Right cardiac atrium (tissue), 5 donors: ENCODE measurements at regions not wholly inside any gene's neighbourhood (a gene's known extent, or its start where the extent isn't known, plus 50 kb on each side); places are given as distances from the start of the nearest gene placed in this dataset.

Experiments used
- ATAC-seq, 2 donors: fragments of 200-7000 bp; cut with Tn5 transposase; one replicate each; pipeline versions ENCODE4 v1.8.0 to v1.9.1; 2020; ENCODE audit warnings: moderate library complexity in 2 of 2, mild to moderate bottlenecking in 1 of 2
- DNase-seq, 3 donors: peaks; one replicate each; pipeline ENCODE4 v3.0.0-alpha.2; 2020
- H3K27ac ChIP-seq: one replicate; pipeline ENCODE4 v1.5.1; 2013; ENCODE audit warnings: mild to moderate bottlenecking, low read length, control low read depth, moderate library complexity
- H3K27me3 ChIP-seq: one replicate; pipeline ENCODE4 v1.6.1; 2013; ENCODE audit not compliant: control insufficient read depth, insufficient read depth
- H3K4me1 ChIP-seq: one replicate; pipeline ENCODE4 v1.6.1; 2013; ENCODE audit warnings: low read length; ENCODE audit not compliant: control insufficient read depth, insufficient read depth
- H3K4me3 ChIP-seq: one replicate; pipeline ENCODE4 v1.5.1; 2013; ENCODE audit warnings: low read length, control low read depth
- H3K9me3 ChIP-seq: one replicate; pipeline ENCODE4 v1.6.1; 2013; ENCODE audit warnings: low read length; ENCODE audit not compliant: control insufficient read depth
- WGBS: extraction: QIAGEN DNeasy Blood & Tissue Kit; methylation state at CpG from one replicate; pipeline ENCODE4 v1.1.7; 2013; 5-methylcytosine and 5-hydroxymethylcytosine counted together
- intact Hi-C, 4 donors: fragments of 100-400 bp; cut with DNase I; formaldehyde crosslinking; loops; one replicate each; pipeline versions ENCODE4 v1.11.0 to v1.14.0; 2022 to 2023
- donor health status: healthy with polysubstance abuse.
- donor health status: DM: no; HTN: yes; CAD: no.
- donor health status: DM: no; HTN: no; CAD: no.
- donor health status: DM: no; HTN: yes; CAD: no; lungs with severe emphysema.
- donor health status: DM: yes; HTN: yes; CAD: no.

GRCh38 chr6:15736297-15736696 is 73.5 kb upstream of the DTNBP1 start:
- no peak overlapping the region for H3K4me3 ChIP-seq
- no peaks in the 10 kb centered on the region for H3K27me3 ChIP-seq
- H3K27ac ChIP-seq = no peak overlapping the region
- ATAC-seq (no peak), DNase-seq (no peak)
- peaks cover 3% of the 10 kb centered on the region for H3K4me1 ChIP-seq
- H3K9me3 ChIP-seq = no peaks in the 10 kb centered on the region
- intact Hi-C loops = no loop called here
- WGBS = 91% methylated on average over 3 of the region's 3 CpGs

DNA sequence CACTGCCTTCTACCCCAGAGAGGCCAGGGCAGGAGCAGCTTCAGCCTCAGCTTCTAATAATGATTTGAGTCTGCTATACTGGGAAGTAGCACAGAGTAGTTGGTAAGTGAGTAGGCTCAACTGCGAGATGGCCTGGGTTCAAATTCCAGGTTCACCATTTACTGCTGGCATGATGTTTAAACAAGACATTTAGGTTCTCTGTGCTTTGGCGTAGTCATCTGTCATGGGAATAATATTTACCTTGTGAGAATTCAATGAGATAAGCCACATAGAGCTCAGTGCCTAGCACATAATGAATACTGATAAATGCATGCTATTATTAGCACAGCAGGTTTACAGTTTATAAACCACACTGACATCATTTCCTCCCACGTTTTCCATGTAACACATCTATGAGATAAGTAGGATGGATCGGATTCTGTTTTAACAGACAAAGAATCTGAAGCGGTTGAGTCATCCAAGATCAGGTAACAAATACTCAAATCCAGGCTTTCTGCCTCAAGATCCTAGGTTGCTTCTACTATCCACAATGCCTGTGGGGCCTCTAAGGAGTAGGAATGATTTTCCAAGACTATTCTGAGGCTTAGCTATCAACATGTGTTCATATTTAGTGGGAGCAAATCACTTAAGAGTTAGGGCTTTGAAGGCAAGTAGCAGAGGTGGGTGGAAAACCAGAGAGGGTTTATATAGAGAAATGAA is 72.9 kb upstream of the DTNBP1 start:
- intact Hi-C loops = no loop called here
- Histone ChIP-seq H3K4me3 (no peak overlapping the region), H3K27me3 (no peaks in the 10 kb centered on the region), H3K27ac (no peak overlapping the region), H3K4me1 (peaks cover 3% of the 10 kb centered on the region), H3K9me3 (no peaks in the 10 kb centered on the region)
- WGBS = 48% methylated on average over 5 of the region's 5 CpGs
- ATAC-seq (no peak), DNase-seq (no peak)

- H3K4me3 ChIP-seq = no peak overlapping the region
- 75% methylated on average over 13 of the region's 13 CpGs for WGBS
- peaks cover 3% of the 10 kb centered on the region for H3K4me1 ChIP-seq
- H3K27me3 ChIP-seq = no peaks in the 10 kb centered on the region
- H3K9me3 ChIP-seq = no peaks in the 10 kb centered on the region
- DNase-seq (no peak), ATAC-seq (no peak)
- H3K27ac ChIP-seq = no peak overlapping the region
- intact Hi-C loops = no loop called here
Measured at GRCh38 chr6:15734118-15734897, 71.5 kb upstream of the DTNBP1 start.

DNA sequence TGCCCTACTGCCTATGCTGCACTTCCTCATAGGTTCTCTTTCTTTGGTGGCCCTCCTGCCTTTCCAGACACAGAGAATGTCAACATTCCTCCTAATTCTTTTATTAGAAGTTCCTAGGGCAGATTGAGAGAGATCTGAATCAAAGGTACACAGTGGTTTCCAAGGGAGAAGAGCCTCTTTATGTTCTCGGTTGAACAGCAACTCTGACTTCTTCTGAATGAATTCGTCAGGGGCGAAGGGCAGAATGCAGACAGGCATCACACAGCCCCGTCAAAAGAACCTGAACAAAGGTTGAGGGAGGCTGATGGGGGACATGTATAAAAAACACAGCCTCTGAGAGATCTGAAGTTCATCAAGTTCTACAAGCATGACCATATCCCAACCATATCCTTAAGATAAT is 68.1 kb upstream of the DTNBP1 start:
- intact Hi-C loops = no loop called here
- 97% methylated on average over 4 of the region's 4 CpGs for WGBS
- Histone ChIP-seq H3K9me3 (no peaks in the 10 kb centered on the region), H3K4me1 (peaks cover 3% of the 10 kb centered on the region), H3K27me3 (no peaks in the 10 kb centered on the region), H3K27ac (no peak overlapping the region), H3K4me3 (no peak overlapping the region)
- no peak for ATAC-seq
- no peak for DNase-seq

DNA sequence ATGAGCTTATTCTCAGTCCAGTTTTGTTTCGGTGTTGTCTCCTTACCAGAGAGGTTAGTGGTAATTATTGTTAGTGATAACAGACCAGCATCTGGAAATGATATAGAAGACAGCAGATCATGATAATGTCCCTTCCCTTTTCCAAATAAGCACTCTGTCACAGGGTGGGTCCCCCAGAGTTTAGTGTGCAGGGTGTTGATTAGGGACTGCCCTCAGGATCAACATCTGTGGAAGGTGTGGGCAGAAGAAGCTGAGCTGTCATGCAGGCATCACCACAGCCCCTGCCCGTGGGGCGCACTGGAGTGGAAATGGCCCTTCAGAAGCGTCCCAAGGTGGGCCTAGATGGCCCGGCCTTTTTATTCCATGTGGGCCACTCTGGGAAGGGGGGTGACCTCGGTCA is 67.6 kb upstream of the DTNBP1 start:
- ATAC-seq (no peak), DNase-seq (no peak)
- Histone ChIP-seq H3K4me3 (no peak overlapping the region), H3K27me3 (no peaks in the 10 kb centered on the region), H3K9me3 (no peaks in the 10 kb centered on the region), H3K27ac (no peak overlapping the region), H3K4me1 (peaks cover 3% of the 10 kb centered on the region)
- WGBS = 92% methylated on average over 6 of the region's 6 CpGs
- intact Hi-C loops = no loop called here

GRCh38 chr6:15722731-15723130 is 59.9 kb upstream of the DTNBP1 start:
- WGBS = 74% methylated on average over 2 of the region's 2 CpGs
- intact Hi-C loops = no loop called here
- no peak for ATAC-seq
- Histone ChIP-seq H3K4me3 (no peak overlapping the region), H3K9me3 (no peaks in the 10 kb centered on the region), H3K27me3 (no peaks in the 10 kb centered on the region), H3K4me1 (no peaks in the 10 kb centered on the region), H3K27ac (no peak overlapping the region)
- no peak for DNase-seq

GRCh38 chr6:15716889-15717288 is 54.1 kb upstream of the DTNBP1 start:
- Histone ChIP-seq H3K27ac (no peak overlapping the region), H3K27me3 (no peaks in the 10 kb centered on the region), H3K4me1 (no peaks in the 10 kb centered on the region), H3K4me3 (no peak overlapping the region), H3K9me3 (no peaks in the 10 kb centered on the region)
- ATAC-seq (no peak), DNase-seq (no peak)
- intact Hi-C loops = loop anchor here in 1 of 4 donors (10.0 kb wide), 1 partner anchor 268 kb away; no protein-coding TSS in a partner anchor
- 84% methylated on average over 2 of the region's 2 CpGs for WGBS

- no peaks in the 10 kb centered on the region for H3K9me3 ChIP-seq
- no peak for DNase-seq
- intact Hi-C loops = loop anchor here in 1 of 4 donors (10.0 kb wide), 1 partner anchor 269 kb away; no protein-coding TSS in a partner anchor
- WGBS = 94% methylated on average over 3 of the region's 3 CpGs
- H3K4me1 ChIP-seq = no peaks in the 10 kb centered on the region
- H3K27me3 ChIP-seq = no peaks in the 10 kb centered on the region
- no peak overlapping the region for H3K27ac ChIP-seq
- ATAC-seq = no peak
- H3K4me3 ChIP-seq = no peak overlapping the region
Measured at GRCh38 chr6:15715851-15716250, 53.0 kb upstream of the DTNBP1 start.

DNA sequence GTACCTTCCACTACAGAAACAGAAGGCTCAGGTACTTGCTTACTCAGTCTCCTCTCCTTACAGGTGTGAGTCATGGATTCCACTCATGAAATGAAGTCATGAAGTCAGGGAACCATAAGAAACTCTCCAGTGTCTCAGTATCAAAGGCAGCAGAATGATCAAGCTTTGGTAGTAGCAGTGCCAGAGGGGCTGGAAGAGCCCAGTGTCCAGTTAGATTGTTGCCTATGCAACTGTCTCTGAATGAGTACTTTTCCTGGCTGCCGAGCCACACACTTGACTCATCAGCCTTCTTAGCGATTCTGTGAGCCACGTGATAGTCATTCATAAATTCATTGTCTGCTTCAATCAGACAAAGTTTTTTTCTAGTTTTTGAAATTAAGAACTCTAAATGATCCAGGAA is 52.2 kb upstream of the DTNBP1 start:
- WGBS = 67% methylated on average over 3 of the region's 3 CpGs
- DNase-seq = no peak
- H3K27ac ChIP-seq = no peak overlapping the region
- no peaks in the 10 kb centered on the region for H3K4me1 ChIP-seq
- no peaks in the 10 kb centered on the region for H3K9me3 ChIP-seq
- ATAC-seq = peak; percentile 29 to 52
- no peaks in the 10 kb centered on the region for H3K27me3 ChIP-seq
- H3K4me3 ChIP-seq = no peak overlapping the region
- intact Hi-C loops = loop anchor here in 1 of 4 donors (10.0 kb wide), 1 partner anchor 270 kb away; no protein-coding TSS in a partner anchor

DNA sequence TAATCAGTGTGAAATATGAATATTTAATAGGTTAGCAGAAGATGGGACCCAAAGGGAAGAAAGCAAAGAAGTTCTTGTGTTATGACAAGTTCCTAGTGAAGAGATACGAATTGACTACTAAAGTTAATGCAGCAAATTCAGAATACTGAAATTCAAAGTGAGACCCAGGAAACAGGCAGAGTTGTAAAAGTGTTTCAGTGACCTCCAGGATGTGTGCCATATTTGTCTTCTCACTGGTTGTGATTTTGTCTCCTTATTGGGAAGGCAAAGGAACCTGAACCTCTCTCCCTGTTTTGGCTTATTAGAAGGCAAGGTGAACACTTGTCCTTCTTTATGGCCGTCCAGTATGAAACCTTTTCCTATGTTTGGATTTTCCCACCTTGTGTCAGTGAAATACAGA is 51.8 kb upstream of the DTNBP1 start:
- Histone ChIP-seq H3K4me3 (no peak overlapping the region), H3K27ac (no peak overlapping the region), H3K9me3 (no peaks in the 10 kb centered on the region), H3K4me1 (no peaks in the 10 kb centered on the region), H3K27me3 (no peaks in the 10 kb centered on the region)
- WGBS = 96% methylated on average over 2 of the region's 2 CpGs
- ATAC-seq (no peak), DNase-seq (no peak)
- intact Hi-C loops = loop anchor here in 1 of 4 donors (10.0 kb wide), 1 partner anchor 270 kb away; no protein-coding TSS in a partner anchor

GRCh38 chr6:15713325-15713724 is 50.5 kb upstream of the DTNBP1 start:
- Histone ChIP-seq H3K4me3 (no peak overlapping the region), H3K27me3 (no peaks in the 10 kb centered on the region), H3K4me1 (no peaks in the 10 kb centered on the region), H3K27ac (no peak overlapping the region), H3K9me3 (no peaks in the 10 kb centered on the region)
- DNase-seq (no peak), ATAC-seq (no peak)
- intact Hi-C loops = loop anchor here in 1 of 4 donors (10.0 kb wide), 1 partner anchor 271 kb away; no protein-coding TSS in a partner anchor
- WGBS = 77% methylated on average over 3 of the region's 3 CpGs
